Brain microvascular endothelial cell (primary cell): ENCODE measurements at regions not wholly inside any gene's neighbourhood (a gene's known extent, or its start where the extent isn't known, plus 50 kb on each side); places are given as distances from the start of the nearest gene placed in this dataset.

Experiments
- DNase-seq: peaks from one replicate; pipeline ENCODE4 v3.0.0-alpha.2; 2020
- H3K27ac ChIP-seq: fragments of 250-450 bp; sonication (Bioruptor Pico); 2 replicates; pipeline ENCODE4 v1.5.1; 2020; ENCODE audit warnings: mild to moderate bottlenecking, moderate library complexity
- H3K27me3 ChIP-seq: fragments of 250-450 bp; sonication (Bioruptor Pico); replicated peaks from 2 replicates; pipeline ENCODE4 v1.5.1; 2020; ENCODE audit warnings: mild to moderate bottlenecking
- H3K36me3 ChIP-seq: fragments of 250-450 bp; sonication (Bioruptor Pico); replicated peaks from 2 replicates; pipeline ENCODE4 v1.5.1; 2020; ENCODE audit warnings: mild to moderate bottlenecking
- H3K4me3 ChIP-seq: 2 replicates; pipeline ENCODE4 v1.5.1; 2011; ENCODE audit warnings: low read depth, mild to moderate bottlenecking, control low read depth, low read length, moderate library complexity
- in situ Hi-C: cut with HindIII; loops from 2 replicates; pipeline ENCODE4 v1.10.0; 2017; ENCODE audit warnings: low sequenced_read_pairs, low pct_ligation_motif_present
- TF ChIP-seq, protein P1 (sequence below): IDR thresholded peaks from 2 replicates; pipeline ENCODE4 v1.5.1; 2011; ENCODE audit warnings: low read depth, mild to moderate bottlenecking, moderate library complexity, low read length, control low read depth, inconsistent platforms; ENCODE audit errors: missing control alignments

DNA sequence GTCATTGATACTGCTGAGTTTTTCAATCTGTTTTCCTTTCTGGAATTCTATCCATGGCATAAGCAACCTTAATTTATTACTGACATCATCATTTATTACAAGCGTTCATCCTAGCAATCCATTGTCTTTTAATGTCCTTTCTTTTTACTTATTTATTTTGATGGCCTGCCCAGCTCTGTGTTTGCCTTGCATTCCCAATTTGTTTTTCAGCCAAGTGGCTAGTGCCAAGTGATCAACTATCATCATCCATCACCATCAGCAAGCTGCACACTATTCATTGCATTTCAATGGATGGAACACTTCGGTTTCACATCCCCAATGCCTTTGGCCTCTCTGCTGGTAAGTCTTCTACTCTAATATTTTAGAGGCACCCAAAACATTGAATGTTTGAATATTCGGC lies 831.7 kb upstream of the EPHA5 start:
- Histone ChIP-seq H3K27me3 (no peaks in the 10 kb centered on the region), H3K4me3 (no peak overlapping the region), H3K27ac (no peak overlapping the region), H3K36me3 (no peaks in the 10 kb centered on the region)
- in situ Hi-C loops = no loop called here
- TF ChIP-seq, protein P1, sequence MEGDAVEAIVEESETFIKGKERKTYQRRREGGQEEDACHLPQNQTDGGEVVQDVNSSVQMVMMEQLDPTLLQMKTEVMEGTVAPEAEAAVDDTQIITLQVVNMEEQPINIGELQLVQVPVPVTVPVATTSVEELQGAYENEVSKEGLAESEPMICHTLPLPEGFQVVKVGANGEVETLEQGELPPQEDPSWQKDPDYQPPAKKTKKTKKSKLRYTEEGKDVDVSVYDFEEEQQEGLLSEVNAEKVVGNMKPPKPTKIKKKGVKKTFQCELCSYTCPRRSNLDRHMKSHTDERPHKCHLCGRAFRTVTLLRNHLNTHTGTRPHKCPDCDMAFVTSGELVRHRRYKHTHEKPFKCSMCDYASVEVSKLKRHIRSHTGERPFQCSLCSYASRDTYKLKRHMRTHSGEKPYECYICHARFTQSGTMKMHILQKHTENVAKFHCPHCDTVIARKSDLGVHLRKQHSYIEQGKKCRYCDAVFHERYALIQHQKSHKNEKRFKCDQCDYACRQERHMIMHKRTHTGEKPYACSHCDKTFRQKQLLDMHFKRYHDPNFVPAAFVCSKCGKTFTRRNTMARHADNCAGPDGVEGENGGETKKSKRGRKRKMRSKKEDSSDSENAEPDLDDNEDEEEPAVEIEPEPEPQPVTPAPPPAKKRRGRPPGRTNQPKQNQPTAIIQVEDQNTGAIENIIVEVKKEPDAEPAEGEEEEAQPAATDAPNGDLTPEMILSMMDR = no peak
- DNase-seq = no peak

DNA sequence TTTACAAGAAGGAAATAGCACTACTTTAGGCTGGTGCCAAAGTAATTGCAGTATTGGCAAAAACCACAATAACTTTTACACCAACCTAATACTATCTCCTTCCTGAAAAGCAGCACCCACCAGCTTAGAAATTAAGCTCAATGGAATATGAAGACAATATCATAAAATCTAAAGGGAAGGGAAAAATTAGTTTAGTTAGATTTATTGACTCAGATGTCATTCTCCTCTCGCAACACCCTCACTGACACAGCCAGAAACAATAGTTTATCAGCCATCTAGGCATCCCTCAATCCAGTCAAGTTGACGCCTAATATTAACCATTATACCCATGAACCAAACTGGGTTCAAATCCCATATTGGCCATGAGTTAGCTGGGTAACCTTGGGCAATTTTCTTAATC lies 820.4 kb upstream of the EPHA5 start:
- Histone ChIP-seq H3K27ac (no peak overlapping the region), H3K36me3 (no peaks in the 10 kb centered on the region), H3K27me3 (no peaks in the 10 kb centered on the region), H3K4me3 (no peak overlapping the region)
- DNase-seq = no peak
- in situ Hi-C loops = no loop called here
- TF ChIP-seq, protein P1 = no peak

DNA sequence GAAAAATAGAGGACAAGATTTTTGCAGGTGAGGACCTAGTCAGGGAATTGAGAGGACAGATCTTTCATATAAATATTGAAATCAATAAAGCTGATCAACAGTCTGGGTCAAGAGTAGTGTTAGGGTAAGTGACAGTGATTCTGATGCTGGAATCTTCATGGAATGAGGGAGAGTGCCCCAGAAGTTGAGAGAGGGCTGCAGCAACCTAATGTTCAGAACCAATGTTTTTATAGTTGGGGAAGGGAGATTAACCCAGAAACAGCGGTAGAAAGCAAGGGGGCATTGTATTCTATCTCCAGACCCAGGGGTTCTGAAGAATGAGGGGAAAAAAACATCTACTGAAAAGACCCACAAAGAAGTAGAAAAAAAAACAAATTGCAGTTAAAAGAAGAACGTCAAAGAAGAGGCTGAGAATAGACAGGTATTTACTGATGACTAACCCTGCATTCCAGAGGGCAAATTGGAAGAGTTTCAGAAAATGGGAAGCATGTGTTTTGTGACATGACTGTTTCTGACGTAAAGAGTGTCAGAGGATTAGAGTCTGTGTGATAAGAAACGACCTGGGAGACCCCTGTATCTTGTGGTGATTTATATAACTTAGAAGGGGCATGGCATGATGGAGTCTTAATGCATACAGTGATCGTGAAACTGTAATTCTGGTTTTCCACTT lies 819.6 kb upstream of the EPHA5 start:
- DNase-seq = peak; percentile 82
- H3K27ac ChIP-seq = peak overlapping the region; percentile 61
- no peaks in the 10 kb centered on the region for H3K27me3 ChIP-seq
- H3K36me3 ChIP-seq = no peaks in the 10 kb centered on the region
- TF ChIP-seq, protein P1 = no peak
- in situ Hi-C loops = no loop called here
- H3K4me3 ChIP-seq = no peak overlapping the region

DNA sequence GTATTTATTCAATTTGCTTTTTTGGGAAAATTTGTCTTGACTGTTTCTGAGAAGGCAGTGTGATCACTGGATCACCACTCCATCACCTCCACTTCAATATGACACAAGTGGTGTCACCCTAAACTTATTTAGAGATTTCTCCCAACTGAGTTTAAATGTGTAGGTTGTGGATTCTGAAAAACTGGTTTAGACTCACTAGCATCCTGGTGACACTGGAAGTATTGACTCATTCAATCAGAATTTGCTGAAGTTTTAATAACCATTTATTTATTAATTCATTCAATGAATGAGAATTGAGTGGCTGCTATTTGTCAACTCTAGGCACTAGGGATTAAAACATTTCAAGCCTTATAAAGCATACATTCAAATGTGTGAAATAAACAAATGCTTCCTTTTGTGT lies 819.1 kb upstream of the EPHA5 start:
- in situ Hi-C loops = no loop called here
- H3K4me3 ChIP-seq = no peak overlapping the region
- H3K27ac ChIP-seq = peak overlapping the region; percentile 61
- TF ChIP-seq, protein P1 = no peak
- DNase-seq = no peak
- no peaks in the 10 kb centered on the region for H3K27me3 ChIP-seq
- H3K36me3 ChIP-seq = no peaks in the 10 kb centered on the region

DNA sequence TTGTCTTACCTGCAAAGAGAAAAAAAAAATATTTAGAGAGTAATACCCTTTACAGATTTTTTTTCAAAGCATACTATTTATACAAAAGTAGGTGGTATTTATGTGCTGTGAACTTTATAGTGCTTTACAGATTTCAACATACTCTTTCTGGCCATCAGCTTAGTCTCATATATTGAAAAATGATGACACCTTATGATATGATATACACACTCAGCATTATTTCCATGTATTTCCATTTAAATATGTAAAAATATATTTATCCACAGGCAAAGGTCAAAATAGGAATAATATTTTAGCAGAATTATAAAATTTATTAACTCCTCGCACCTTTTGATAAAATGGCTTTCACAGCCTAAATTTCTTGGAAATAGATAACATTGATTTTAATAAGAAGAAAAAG lies 815.8 kb upstream of the EPHA5 start:
- in situ Hi-C loops = no loop called here
- Histone ChIP-seq H3K4me3 (no peak overlapping the region), H3K27me3 (no peaks in the 10 kb centered on the region), H3K27ac (no peak overlapping the region), H3K36me3 (no peaks in the 10 kb centered on the region)
- TF ChIP-seq, protein P1 = no peak
- no peak for DNase-seq

DNA sequence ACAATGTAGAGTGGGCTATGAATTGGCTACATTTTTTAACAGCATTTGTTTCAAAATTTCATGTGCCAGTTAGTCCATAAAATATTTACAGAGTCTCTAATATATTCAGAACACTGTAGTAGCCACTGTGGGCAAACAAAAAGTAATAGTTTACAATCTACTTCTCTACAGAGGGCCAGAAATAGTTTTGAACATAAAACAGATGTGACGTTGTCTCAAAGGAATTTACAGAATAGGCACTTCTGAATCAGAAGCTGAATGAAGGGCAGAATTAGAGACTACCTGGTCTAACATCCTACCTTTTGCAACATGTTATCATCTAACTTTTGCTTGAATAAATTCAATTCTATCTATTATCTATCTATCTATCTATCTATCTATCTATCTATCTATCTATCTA lies 811.9 kb upstream of the EPHA5 start:
- Histone ChIP-seq H3K4me3 (no peak overlapping the region), H3K36me3 (no peaks in the 10 kb centered on the region), H3K27ac (no peak overlapping the region), H3K27me3 (no peaks in the 10 kb centered on the region)
- TF ChIP-seq, protein P1 = no peak
- in situ Hi-C loops = no loop called here
- DNase-seq = no peak
